GM04504 (cell line): ENCODE measurements at regions not wholly inside any gene's neighbourhood (a gene's known extent, or its start where the extent isn't known, plus 50 kb on each side); places are given as distances from the start of the nearest gene placed in this dataset.
A peak's percentile ranks its signal among the peaks of the same experiment; 100 is the strongest.

ENCODE experiments used
- DNase-seq: peaks from one replicate; pipeline ENCODE4 v3.0.0-alpha.2; 2012; ENCODE audit warnings: low read depth

DNA sequence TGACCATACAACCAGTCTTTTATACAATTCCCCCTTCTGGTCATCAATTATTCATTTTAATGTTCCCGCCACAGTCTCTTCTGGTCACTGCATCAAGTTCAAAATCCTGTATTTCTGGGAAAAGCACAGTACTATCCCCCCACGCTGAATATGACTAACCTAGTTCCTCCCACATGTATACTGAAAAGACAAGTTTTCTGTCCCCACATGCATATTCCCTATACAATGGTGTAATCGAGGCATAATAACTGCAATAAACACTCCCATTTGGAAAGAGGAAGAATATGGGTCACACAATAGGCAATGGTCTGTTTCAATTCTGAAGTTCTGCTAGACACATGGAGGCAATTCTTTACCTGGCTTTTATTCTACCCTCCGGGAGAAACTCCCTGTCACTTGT is 344.9 kb downstream of the EFNA5 start:
- DNase-seq = no peak

DNA sequence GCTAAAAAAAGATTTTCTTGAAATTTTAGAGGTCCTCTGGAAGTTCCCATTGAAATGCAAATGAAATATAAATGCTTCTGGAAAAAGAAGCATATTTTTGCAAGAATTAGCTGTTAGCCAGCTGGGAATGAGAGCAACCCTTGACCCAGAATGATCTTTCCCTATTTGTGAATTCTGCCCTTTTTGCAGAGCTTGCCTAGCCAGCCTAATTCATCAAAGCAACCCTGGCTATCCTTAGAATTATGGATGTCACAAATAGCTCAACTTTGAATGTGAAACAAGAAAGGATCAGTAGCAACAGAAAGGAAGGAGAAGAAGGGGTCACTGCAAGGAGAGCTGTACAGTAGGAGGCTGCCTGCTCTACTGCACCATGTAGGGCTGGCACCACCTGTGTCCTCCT is 345.9 kb downstream of the EFNA5 start:
- no peak for DNase-seq

DNA sequence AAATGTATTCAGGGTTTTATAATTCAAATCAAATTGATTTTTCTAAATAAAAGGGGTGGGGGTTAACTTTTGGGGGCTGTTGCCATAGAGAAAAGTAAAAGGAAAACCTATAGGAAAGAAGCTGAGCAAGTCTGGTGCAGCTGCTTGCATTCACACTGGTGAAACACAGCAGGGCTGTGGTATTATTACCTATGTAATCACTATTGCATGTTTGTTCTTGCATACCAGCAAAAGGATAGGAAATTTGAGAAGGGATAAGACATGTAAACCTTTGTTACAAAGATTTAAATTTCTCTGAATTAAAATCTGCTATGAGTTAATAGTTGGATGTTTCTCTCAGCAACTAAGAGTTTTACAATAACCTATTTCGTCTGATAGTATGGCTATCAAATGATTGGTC is 346.7 kb downstream of the EFNA5 start:
- no peak for DNase-seq

DNA sequence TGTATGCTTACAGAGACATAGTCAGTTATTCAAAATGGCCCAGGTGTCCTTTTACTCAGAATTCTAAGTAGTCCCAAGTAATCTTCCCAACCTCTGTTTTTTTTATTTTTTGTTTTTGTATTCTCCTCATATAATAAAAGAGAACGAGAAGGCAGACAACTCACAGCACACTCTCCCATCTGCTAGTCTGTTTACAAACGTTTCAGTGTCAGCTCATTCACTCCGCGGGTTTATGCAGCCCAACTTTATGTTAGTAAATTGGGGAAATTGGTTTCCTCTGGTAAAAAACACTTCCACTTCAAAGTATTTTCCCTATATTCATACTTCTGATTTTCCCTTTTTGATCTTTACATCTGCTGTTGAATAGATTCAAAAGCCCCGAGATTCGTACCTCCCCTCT is 347.2 kb downstream of the EFNA5 start:
- DNase-seq = no peak

DNA sequence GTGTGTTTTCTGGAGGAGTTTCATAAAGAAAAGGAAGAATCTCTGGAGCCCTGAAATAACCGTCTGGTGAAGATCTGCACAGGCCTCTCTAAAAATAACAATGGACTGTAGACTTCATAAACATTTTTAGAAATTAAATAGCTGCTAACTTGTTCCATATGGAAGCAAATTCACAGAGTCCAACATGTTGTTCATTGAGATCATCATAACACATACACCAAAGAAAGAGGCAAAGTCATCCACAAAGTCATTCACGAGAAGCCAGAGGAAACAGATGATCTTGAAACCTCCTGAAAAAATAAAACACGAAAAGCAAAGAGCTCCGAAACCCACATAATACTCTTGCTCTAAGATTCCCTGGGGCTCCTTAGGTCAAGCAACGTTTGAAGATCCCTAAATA is 347.8 kb downstream of the EFNA5 start:
- peak; percentile 4 for DNase-seq

DNA sequence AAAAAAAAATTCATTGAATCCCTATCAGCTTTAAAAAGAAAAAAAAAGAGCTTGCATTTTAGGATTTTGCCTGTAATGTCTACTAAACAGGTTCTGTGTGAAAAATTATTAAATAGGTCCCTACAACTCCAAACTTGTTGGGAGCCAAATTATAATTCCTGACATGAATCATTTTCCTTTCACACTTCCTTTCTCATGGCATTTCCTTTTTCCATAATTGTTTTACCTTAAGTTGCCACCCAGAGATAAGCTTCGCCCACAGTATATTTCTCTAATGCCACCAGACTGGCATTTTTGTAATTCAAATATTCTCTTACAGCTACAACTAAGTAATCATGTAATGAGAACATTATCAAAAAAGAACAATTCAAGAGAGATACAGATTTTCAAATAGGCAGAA is 348.8 kb downstream of the EFNA5 start:
- DNase-seq = no peak

DNA sequence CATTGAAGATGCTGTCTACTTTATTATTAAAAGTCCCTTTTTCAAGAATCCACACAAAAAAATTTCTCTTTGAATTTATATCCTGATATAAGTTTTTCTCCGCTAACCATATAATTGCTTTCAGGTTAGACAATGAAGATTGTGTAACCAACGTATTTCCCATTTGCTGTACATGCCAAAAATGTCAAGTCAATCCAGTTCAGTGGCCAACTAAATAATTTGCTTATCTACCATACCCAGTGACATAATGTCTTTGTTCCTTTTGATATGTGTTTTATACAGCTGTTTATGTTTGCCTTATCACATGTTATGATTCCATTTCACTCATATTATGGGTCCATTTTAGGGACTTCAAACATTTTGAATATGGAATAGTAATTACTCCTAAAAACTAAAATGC is 349.9 kb downstream of the EFNA5 start:
- DNase-seq = no peak

DNA sequence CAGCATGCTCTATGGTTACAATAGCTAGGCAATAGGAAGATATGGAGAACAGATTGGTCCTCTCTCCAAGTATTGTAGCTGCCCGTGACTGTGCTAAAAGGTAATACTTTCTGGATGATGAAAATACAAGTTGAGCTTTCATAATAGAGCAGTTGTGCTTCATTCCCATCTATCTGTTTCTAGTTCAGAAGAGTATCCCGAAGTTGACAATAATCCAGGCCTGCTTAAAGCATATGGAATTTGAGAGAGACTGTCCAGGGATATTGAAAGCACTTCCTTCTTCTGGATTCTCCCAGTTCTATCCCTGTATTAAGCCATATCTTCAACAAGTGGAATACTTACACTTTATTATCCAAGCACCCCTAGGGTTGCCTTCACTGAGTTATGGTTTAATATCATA is 350.4 kb downstream of the EFNA5 start:
- DNase-seq = no peak

DNA sequence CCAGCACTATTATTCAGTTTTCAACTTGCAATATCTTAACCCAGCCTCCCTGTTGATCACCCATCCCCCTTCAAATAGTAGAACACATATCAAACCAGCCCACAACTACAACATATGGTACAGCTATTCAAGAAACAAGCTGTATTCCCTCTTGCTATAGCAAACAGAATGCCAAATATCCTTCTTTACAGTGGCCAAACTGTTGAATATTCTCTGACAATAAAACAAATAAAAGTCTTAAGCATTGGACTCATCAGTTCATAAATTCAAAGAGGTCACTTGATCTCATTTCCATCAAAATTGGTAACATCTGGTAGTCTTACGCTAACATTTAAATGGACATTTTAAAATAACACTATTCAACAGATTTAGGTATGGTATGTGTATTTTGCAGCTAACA is 350.8 kb downstream of the EFNA5 start:
- DNase-seq = no peak

DNA sequence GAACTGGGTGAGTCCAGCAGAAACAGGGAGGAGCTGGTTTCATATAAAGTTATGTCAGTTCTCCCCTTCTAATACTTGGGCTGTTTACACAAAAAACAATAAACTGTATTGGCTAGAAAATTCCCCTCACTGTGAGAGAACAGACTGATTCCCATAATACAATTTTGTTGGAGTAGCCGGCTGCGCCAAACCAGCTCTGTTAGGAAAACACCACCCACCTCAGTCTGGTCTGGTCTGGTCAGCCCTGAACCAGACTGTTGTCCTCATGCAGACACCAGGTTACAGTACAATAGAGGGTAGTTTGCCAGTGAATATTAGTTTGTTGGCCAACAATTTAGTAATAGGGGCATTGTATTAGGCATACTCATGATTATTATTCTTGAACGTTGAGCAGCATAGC is 356.4 kb downstream of the EFNA5 start:
- DNase-seq = no peak

DNA sequence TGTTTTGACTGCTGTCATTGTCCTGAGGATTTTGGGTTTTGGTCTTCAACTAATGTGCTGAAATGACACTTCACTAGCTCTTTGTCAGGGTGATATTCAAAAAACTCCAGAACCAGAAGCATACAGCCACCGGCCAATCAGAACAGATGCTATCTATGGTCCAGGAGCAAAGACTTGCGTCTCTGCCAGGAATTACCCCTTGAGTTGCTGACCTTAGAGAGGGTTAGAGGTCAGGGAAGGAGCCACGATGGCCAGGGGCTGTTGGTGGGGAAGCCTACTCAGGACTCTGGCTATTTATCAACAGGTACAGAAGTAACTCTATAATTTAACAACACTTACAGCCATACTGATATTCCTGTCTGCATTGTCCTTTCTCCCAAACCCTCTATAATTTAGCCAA is 356.8 kb downstream of the EFNA5 start:
- no peak for DNase-seq

DNA sequence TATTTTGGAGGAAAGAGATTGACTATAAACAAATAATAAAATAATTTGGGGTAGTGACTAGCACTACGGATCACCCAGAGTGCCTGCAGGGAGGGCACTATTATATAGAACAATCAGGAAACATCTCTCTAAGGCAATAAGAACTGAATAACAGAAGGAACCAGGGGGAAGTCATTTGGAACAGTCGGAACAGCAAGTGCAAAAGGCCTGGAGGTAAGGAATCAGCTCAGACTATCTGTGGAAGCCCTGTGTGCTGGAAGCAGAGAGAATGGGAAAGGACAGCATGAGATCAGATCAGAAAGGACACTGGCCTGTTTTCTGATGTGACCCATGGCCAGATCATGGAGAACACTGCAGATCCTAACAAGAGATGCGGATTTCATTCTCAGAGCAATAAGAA is 357.6 kb downstream of the EFNA5 start:
- DNase-seq = no peak

DNA sequence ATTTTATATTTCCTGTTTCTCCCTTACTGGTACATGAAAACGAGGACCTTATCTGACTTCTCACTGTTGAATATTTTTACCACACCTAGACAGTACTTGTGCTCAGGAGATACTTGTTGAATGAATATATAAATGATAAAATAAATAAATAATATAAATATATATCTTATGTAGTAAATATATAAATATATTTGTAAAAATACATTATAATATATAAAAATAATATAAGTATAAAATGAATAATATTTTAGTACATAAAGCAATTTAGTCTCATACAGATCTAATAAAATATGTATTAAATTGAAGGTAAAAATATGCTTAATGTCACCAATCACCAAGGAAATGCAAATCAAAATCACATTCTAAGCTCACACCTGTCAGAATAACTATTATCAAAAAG is 360.6 kb downstream of the EFNA5 start:
- no peak for DNase-seq

DNA sequence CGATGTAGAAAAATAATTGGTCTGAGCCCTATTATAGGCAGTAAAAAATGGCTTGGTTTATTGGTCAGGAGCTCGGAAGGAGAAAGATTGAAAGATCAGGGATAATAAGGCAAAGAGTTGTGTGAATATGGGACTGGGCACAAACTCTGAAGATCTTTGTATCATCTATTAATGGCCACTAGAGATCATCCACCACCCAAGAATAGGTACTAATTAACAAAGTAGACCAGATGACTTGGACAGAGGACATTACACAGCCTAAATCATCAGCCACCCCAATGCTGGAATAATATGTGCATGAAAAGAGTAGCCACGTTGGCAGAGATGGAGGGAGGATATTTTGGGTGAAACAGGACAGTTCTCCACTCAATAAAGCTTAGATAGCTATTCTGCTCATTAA is 364.1 kb downstream of the EFNA5 start:
- DNase-seq = no peak

DNA sequence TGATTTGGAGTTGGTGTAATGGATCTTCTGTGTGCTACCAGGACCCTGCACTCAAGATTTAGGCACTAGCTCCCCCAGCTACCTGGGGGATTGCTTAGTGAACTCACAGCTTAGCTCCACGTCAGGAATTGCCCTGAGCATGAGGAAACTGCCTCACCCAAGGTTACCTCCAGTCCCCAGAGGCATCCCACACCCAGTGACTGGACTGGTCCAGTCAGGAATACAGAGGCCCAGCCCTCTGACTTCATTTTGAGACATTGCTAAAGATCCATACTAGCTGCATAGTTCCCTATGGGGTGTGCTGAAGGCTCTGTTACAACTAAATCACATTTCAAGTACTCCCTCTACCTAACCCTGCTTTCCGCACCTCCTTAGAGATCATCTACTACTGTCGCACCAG is 364.7 kb downstream of the EFNA5 start:
- no peak for DNase-seq

DNA sequence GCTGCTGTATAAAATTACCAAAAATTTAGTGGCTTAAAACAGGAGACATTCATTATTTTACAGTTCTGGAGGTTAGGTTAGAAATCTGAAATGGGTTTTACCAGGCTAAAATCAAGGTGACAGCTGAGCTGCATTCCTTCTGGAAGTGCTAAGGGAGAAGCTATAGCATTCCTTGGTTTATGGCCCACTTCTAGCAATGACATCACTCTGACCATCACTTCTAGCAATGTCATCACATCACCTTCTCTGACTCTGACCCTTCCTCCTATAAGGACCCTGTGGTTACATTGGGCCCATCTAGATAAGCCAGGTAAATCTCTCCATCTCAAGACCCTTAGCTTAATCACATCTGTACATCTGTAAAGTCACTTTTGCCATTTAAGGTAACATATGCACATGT is 366.1 kb downstream of the EFNA5 start:
- DNase-seq = no peak

DNA sequence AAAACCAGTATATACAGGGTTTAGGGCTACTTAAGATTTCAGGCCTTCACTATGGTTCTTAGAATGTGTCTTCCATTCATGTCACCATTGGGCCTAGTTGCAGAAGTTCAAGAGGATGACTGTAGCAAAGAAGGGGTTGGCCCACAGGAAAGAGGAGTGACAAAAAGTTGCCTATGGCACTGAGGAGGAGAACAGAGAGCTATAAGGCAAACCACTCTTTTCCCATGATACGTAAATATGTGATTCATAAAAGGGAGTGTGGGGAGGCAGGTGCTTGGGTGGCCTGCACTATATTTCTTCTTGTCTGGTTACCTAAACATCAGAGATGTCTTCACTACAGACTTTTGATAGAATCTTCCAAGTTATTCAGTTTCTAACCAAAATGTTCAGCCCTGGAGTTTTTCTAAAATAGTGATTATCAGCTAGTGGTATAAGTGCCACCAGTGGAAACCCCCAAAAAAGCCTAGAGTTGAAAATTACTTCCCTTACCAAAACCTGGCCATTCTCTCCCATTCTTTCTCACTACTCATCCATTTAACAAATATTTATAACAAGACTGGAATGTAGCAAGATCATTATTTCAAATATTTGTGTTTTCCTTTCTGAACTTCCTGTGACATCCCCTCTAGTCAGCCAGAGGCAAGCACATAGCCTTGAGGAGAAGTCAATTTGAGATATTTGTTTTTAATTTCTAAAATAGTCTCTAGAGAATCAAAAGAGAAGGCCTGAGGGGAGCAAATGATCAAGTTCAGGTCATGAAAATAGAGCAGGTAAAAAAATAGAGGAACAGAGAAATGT is 367.4 kb downstream of the EFNA5 start:
- DNase-seq = no peak

DNA sequence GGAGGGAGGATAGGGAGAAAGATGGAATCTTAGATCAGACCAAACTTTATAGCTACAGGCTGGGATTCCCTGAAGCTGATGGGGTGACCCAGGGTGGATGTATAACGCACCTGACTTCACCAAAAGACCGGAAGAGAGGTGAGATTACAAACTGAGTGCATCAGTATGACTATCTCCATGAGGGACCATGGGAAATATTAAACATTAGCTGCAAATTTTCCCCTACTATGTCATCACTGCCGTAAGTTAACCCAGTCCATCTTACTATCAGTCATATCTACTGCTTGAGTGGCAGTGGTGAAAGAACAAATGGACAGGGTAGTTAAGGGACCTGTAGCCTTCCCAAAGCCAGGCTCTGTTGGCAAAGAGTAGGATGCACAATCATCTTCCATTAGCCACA is 368.3 kb downstream of the EFNA5 start:
- DNase-seq = no peak

DNA sequence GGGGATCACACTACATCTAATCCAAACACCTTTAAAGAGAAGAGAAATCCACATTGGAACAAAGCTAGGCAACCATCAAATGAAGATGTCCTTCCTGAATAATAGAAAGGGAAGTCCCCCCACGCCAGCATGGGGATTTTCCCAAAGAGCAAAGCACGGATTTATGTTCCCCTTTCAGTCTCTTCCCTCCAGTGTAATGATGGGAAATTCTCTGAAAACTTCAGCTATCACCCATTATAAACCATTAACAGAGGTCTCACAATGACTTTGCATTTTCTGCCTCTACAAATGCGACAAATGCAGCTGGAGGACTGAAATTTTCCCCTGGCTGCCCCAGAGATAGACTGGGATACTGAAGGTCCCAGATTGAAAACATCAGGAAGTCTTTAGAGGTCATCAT is 368.7 kb downstream of the EFNA5 start:
- DNase-seq = no peak

DNA sequence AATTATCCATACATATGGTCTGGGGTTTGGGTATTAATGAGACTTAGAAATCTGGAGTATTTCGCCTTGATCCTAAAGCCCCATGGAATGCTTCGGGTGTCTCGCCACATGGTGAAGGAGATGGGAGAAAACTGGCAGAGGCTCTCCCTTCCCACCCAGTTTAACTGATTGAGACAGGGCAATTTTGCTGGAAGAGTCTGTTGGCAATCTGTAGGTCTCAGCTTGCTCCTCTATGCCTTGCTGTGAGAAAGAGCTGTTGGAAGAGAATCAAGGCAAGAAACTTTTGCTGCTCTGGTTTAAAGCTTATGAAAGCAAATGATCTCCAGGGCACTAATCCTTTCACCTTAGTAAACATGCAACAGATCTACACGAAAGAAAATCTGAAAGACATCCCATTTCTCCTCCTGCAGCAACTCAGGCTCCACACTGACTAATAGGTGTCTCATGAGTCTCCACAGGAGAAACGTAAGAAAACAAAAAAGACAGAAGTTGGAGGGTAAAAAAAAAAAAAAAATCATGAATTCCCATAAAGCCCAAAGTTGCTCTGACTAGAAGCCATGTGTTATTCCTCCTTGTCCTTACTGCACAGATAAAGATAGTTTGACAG is 369.9 kb downstream of the EFNA5 start:
- no peak for DNase-seq

DNA sequence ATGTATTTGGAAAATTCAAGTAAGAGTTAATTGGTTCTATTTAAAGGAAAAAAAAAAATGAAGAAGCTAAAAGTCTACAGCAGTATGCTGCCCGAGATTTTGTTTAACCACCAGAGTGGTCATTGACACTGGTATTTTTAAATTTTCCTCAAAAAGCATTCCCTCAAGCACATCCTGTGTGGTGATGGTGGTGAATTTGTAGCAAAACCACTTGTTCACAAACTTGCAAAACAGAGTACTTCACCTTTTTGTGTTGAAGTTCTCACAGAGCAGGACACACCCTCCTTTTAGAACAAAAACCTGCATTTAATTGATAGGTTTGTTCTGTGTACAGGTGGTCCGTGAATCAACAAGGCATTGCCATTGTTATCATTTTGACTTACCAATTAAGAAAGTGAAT is 374.2 kb downstream of the EFNA5 start:
- no peak for DNase-seq

DNA sequence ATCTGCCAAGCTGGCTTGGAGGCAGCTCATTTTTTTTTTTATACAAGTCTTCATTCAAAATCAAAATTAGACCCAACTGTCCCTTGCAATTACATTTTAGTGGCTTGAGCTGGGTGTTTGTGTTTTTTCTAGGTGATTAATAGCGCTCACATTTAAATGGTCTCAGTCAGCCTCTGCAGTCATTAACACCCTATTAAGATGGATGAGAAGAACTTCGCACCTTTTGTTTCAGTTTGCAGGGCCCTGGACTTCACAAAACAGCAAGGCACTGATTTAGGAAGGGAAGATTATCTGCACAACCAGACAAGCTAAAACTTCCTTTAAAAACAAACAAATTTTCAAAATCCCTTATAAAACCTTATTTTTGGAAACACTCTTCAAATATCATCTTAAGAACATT is 374.8 kb downstream of the EFNA5 start:
- no peak for DNase-seq

DNA sequence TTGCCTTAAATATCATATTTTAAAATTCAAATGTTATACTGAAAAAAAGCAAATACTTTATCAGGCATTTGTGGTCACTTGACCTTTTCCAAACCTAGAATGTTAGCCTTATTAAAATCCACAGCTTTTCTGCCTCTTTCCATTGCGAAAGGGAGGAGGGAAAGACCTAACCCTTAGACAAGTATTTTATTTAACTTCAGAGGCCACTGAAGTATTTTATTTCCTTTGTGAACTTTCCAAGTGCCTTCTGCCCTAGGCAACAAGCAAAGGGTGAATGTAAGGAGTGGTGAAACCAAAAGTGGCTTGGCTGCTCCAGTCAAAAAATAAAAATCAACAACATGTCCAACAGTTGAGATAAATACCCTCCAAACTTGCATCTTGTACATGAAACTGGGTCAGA is 376.1 kb downstream of the EFNA5 start:
- no peak for DNase-seq

DNA sequence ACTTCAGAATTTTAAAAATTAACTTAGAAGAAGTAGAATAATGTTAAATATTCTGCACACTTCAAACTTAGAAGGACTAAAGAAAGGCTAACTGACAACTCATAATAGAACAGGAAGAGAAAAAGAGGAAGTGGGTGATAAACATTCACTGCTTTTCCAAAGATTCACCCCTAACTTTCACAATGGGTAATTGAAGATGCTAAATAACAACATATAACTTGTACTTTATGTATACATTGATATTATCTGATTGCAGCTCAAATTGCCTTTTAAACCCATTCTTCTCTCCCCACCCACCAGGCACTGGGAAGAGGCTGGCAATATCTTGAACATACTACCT is 376.6 kb downstream of the EFNA5 start:
- no peak for DNase-seq
